ENCODE measurements at regions not wholly inside any gene's neighbourhood (a gene's known extent, or its start where the extent isn't known, plus 50 kb on each side); places are given as distances from the start of the nearest gene placed in this dataset.

DNA sequence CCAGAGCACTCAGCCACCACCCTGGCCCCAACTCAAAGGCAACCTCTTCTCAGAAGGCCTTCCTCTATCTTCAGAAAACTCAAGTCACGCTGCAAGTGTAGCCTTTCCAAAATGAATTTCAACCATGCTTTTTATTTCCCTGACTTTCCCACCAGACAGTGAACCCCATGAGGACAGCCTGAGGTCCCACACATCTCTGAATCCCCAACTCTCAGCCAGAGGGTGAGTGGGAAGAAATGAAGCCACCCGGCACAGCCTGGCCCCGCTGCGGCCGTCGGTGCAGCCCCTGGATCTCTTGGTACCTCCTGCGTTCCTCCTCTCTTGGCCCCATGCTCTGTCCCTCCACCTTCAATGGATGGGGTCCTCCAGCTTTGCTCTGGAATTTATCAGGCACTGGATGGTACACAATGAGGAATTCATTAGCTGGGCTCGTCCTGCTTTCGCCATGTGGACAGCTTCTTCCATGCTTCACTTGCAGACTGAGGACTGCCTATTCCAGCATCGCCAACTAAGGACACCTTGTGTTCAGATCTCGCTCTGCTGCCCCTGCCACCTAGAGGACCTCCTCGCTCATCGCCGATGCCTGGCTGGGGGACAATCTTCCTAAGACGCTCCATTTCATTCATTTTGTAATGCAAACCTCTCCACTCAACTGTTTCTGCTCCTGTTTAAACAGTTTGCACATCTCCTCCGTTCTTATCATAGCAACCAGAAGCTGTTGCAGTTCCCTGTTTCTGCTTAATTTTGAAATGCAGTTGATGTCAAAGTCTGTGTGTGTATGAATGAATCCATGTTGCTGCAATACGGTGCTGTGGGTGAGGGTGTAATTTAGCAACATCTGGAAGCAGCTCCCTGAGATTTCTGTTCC is 672.1 kb downstream of the TBC1D22A start:
- Histone ChIP-seq H3F3A (ENCODE audit: control insufficient read depth, insufficient read depth) (no peaks in the 10 kb centered on the region), H3K9me3 (ENCODE audit: control insufficient read depth, insufficient read depth, low read length) (0 out of 2 replicates have a peak, but pooled peaks cover 3% of the 10 kb centered on the region), H3K79me2 (ENCODE audit: control insufficient read depth, low read length) (no peaks in the 10 kb centered on the region), H4K20me1 (ENCODE audit: control insufficient read depth, insufficient read depth, low read depth, low read length) (no peaks in the 10 kb centered on the region), H3K27me3 (ENCODE audit: control insufficient read depth, low read length) (peaks cover 6% of the 10 kb centered on the region), H3K36me3 (ENCODE audit: control insufficient read depth, low read length) (no peaks in the 10 kb centered on the region), H3K27ac (ENCODE audit: low read depth, low read length) (no peak overlapping the region), H3K4me2 (ENCODE audit: low read length) (no peak overlapping the region), H3K9me2 (replicated peaks; ENCODE audit: control insufficient read depth, low read length) (no peaks in the 10 kb centered on the region), H3K4me3 (ENCODE audit: low read length) (no peak overlapping the region), H3K4me1 (ENCODE audit: control insufficient read depth, low read length) (no peaks in the 10 kb centered on the region; the same call in 1 of the 2 replicates)
- TF ChIP-seq, protein P1, sequence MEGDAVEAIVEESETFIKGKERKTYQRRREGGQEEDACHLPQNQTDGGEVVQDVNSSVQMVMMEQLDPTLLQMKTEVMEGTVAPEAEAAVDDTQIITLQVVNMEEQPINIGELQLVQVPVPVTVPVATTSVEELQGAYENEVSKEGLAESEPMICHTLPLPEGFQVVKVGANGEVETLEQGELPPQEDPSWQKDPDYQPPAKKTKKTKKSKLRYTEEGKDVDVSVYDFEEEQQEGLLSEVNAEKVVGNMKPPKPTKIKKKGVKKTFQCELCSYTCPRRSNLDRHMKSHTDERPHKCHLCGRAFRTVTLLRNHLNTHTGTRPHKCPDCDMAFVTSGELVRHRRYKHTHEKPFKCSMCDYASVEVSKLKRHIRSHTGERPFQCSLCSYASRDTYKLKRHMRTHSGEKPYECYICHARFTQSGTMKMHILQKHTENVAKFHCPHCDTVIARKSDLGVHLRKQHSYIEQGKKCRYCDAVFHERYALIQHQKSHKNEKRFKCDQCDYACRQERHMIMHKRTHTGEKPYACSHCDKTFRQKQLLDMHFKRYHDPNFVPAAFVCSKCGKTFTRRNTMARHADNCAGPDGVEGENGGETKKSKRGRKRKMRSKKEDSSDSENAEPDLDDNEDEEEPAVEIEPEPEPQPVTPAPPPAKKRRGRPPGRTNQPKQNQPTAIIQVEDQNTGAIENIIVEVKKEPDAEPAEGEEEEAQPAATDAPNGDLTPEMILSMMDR (IDR thresholded peaks at IDR 0.05; ENCODE audit: low read depth, low read length, poor library complexity, severe bottlenecking), result no peak
- TF ChIP-seq EZH2phosphoT487 (IDR thresholded peaks at IDR 0.05; ENCODE audit: borderline replicate concordance, low read length), result no peak

DNA sequence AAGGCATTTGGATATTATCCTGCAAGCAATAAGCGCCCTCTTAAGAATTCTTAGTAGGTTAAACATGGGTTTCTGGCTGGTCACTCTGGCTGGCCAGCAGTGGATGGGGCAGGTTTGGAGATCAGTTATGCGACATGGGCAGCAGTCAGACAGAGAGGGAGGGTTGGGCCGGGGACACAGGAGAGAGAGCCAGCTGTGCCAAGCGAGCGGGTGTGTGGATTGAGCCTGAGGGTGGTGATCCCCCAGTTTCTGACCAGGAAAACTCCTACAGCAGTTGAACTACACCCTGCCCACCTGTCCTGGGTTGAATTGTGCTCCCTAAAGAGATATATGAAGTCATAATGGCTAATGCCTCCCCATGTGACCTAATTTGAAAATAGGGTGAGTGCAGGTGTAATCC is 671.2 kb downstream of the TBC1D22A start:
- Histone ChIP-seq H3K4me1 (ENCODE audit: control insufficient read depth, low read length) (no peaks in the 10 kb centered on the region; the same call in 1 of the 2 replicates), H4K20me1 (ENCODE audit: control insufficient read depth, insufficient read depth, low read depth, low read length) (no peaks in the 10 kb centered on the region), H3K27ac (ENCODE audit: low read depth, low read length) (no peak overlapping the region), H3K9me3 (ENCODE audit: control insufficient read depth, insufficient read depth, low read length) (0 out of 2 replicates have a peak, but pooled peaks cover 3% of the 10 kb centered on the region), H3K36me3 (ENCODE audit: control insufficient read depth, low read length) (no peaks in the 10 kb centered on the region), H3K79me2 (ENCODE audit: control insufficient read depth, low read length) (no peaks in the 10 kb centered on the region), H3F3A (ENCODE audit: control insufficient read depth, insufficient read depth) (no peaks in the 10 kb centered on the region), H3K9me2 (replicated peaks; ENCODE audit: control insufficient read depth, low read length) (no peaks in the 10 kb centered on the region), H3K27me3 (ENCODE audit: control insufficient read depth, low read length) (peaks cover 6% of the 10 kb centered on the region), H3K4me2 (ENCODE audit: low read length) (no peak overlapping the region), H3K4me3 (ENCODE audit: low read length) (no peak overlapping the region)
- TF ChIP-seq, protein P1 (IDR thresholded peaks at IDR 0.05; ENCODE audit: low read depth, low read length, poor library complexity, severe bottlenecking), result no peak
- no peak for TF ChIP-seq EZH2phosphoT487 (IDR thresholded peaks at IDR 0.05; ENCODE audit: borderline replicate concordance, low read length)

DNA sequence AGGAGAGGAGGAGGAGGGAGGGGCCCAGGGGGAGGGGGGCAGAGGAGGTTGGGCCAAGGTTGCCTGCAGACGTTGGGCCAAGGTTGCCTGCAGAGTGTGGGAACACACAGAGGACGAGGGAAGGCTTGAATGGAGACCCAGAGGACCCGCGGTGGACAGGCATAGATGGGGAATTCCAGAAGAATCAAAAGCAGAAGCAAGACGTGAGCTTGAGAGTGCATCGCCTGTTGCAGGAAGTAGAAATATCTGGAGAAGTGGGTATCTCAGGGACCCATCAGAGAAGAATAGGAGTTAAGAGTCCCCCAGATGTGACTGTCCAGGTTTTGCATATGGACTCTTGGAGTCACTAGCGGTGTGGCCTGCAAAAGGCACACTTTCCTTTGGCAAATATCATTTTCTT is 670.2 kb downstream of the TBC1D22A start:
- Histone ChIP-seq H3F3A (ENCODE audit: control insufficient read depth, insufficient read depth) (no peaks in the 10 kb centered on the region), H4K20me1 (ENCODE audit: control insufficient read depth, insufficient read depth, low read depth, low read length) (no peaks in the 10 kb centered on the region), H3K79me2 (ENCODE audit: control insufficient read depth, low read length) (no peaks in the 10 kb centered on the region), H3K9me2 (replicated peaks; ENCODE audit: control insufficient read depth, low read length) (no peaks in the 10 kb centered on the region), H3K27ac (ENCODE audit: low read depth, low read length) (no peak overlapping the region), H3K4me3 (ENCODE audit: low read length) (no peak overlapping the region), H3K4me1 (ENCODE audit: control insufficient read depth, low read length) (no peaks in the 10 kb centered on the region; the same call in 1 of the 2 replicates), H3K9me3 (ENCODE audit: control insufficient read depth, insufficient read depth, low read length) (0 out of 2 replicates have a peak, but pooled peaks cover 3% of the 10 kb centered on the region), H3K27me3 (ENCODE audit: control insufficient read depth, low read length) (peaks cover 2% of the 10 kb centered on the region), H3K4me2 (ENCODE audit: low read length) (no peak overlapping the region), H3K36me3 (ENCODE audit: control insufficient read depth, low read length) (no peaks in the 10 kb centered on the region)
- TF ChIP-seq, protein P1 (IDR thresholded peaks at IDR 0.05; ENCODE audit: low read depth, low read length, poor library complexity, severe bottlenecking), result no peak
- TF ChIP-seq EZH2phosphoT487 (IDR thresholded peaks at IDR 0.05; ENCODE audit: borderline replicate concordance, low read length), result no peak
